A549 (cell line): ENCODE measurements at regions not wholly inside any gene's neighbourhood (a gene's known extent, or its start where the extent isn't known, plus 50 kb on each side); places are given as distances from the start of the nearest gene placed in this dataset.

ENCODE experiments used
- ATAC-seq, 2 experiments: fragments of 200-7000 bp in 1 of 2; fragments of >200 bp in 1 of 2; cut with Nextera tagmentation in 1 of 2; cut with Tn5 transposase in 1 of 2; 3 replicates each; pipeline versions ENCODE4 v1.8.0 to v1.9.1; 2018 to 2020; ENCODE audit warnings: mild to moderate bottlenecking in 1 of 2, moderate library complexity in 1 of 2
- CTCF ChIA-PET: fragments of 300-600 bp; sonication (Branson Sonifier 250); formaldehyde crosslinking; extraction: SDS; loops from one replicate; lab custom pipeline; 2021; ENCODE audit warnings: antibody characterized with exemption, inconsistent platforms; lab: Yijun Ruan, JAX
- POLR2A ChIA-PET: fragments of 350-600 bp; formaldehyde crosslinking; extraction: SDS; loops from one replicate; lab custom pipeline; 2021; ENCODE audit warnings: antibody characterized with exemption, inconsistent platforms; lab: Yijun Ruan, JAX
- DNase-seq, 2 experiments: peaks; one replicate each; pipeline versions ENCODE4 v3.0.0 to v3.0.0-alpha.2; 2011 to 2016; ENCODE audit warnings: low read depth in 1 of 2, low spot score in 1 of 2
- FAIRE-seq: peaks from 2 replicates; lab custom pipeline; 2011; peaks lifted over from hg19 to GRCh38; lab: Jason Lieb, UNC
- H3K27ac ChIP-seq, 2 experiments: fragments of >200 bp; sonication (Bioruptor Twin); formaldehyde crosslinking; 3 replicates each; pipeline ENCODE4 v1.5.1; 2016 to 2017
- H3K4me1 ChIP-seq: fragments of >200 bp; sonication (Bioruptor Twin); formaldehyde crosslinking; 3 replicates; pipeline ENCODE4 v1.6.1; 2016
- H3K4me2 ChIP-seq: fragments of >200 bp; sonication (Bioruptor Twin); formaldehyde crosslinking; 3 replicates; pipeline ENCODE4 v1.6.1; 2016
- H3K4me3 ChIP-seq: fragments of >200 bp; sonication (Bioruptor Twin); formaldehyde crosslinking; 3 replicates; pipeline ENCODE4 v1.5.1; 2016
- H3K9me3 ChIP-seq: fragments of >200 bp; sonication (Bioruptor Twin); formaldehyde crosslinking; 3 replicates; pipeline ENCODE4 v1.6.1; 2016
- CBX2 ChIP-seq: fragments of 200-600 bp; sonication (generic); IDR thresholded peaks from 2 replicates; pipeline ENCODE4 v1.6.1; 2016; ENCODE audit warnings: low read depth, mild to moderate bottlenecking, borderline replicate concordance
- CBX8 ChIP-seq: fragments of 200-600 bp; sonication (generic); IDR thresholded peaks from 2 replicates; pipeline ENCODE4 v1.6.1; 2016
- CEBPB ChIP-seq, 2 experiments: fragments of >200 bp in 1 of 2; sonication (Bioruptor Twin) in 1 of 2; formaldehyde crosslinking in 1 of 2; IDR thresholded peaks; 2 replicates each; pipeline ENCODE4 v1.6.1; 2012 to 2016
- CHD4 ChIP-seq: fragments of 200-600 bp; sonication (generic); IDR thresholded peaks from 2 replicates; pipeline ENCODE4 v1.6.1; 2016; ENCODE audit warnings: antibody characterized with exemption, mild to moderate bottlenecking, borderline replicate concordance
- EHMT2 ChIP-seq: fragments of 200-600 bp; sonication (generic); IDR thresholded peaks from 2 replicates; pipeline ENCODE4 v1.6.1; 2016; ENCODE audit warnings: antibody characterized with exemption, low read depth, mild to moderate bottlenecking, moderate library complexity
- ESRRA ChIP-seq: fragments of 150-350 bp; IDR thresholded peaks from 2 replicates; pipeline ENCODE4 v1.6.1; 2014; ENCODE audit warnings: mild to moderate bottlenecking, low read length, borderline replicate concordance
- FOSL2 ChIP-seq, 2 experiments: fragments of 450-650 bp in 1 of 2; fragments of >200 bp in 1 of 2; sonication (Bioruptor Twin) in 1 of 2; formaldehyde crosslinking; IDR thresholded peaks; 2 replicates each; pipeline versions ENCODE4 v1.5.0 to v1.6.1; 2016 to 2020; ENCODE audit warnings: mild to moderate bottlenecking in 1 of 2, moderate library complexity in 1 of 2
- HOXA7 ChIP-seq: fragments of 250-450 bp; sonication (Bioruptor Pico); IDR thresholded peaks from 2 replicates; pipeline ENCODE4 v1.5.0; 2020; ENCODE audit warnings: mild to moderate bottlenecking, moderate library complexity
- HOXB13 ChIP-seq: fragments of 250-450 bp; sonication (Bioruptor Pico); IDR thresholded peaks from 2 replicates; pipeline ENCODE4 v1.5.0; 2020; ENCODE audit warnings: low read depth, mild to moderate bottlenecking, moderate library complexity
- HOXB5 ChIP-seq: fragments of 250-450 bp; sonication (Bioruptor Pico); IDR thresholded peaks from 2 replicates; pipeline ENCODE4 v1.5.0; 2020; ENCODE audit warnings: mild to moderate bottlenecking, moderate library complexity
- JUNB ChIP-seq: fragments of >200 bp; sonication (Bioruptor Twin); formaldehyde crosslinking; IDR thresholded peaks from 2 replicates; pipeline ENCODE4 v1.6.1; 2016
- MAZ ChIP-seq: fragments of 150-350 bp; IDR thresholded peaks from 2 replicates; pipeline ENCODE4 v1.6.1; 2014; ENCODE audit warnings: antibody characterized with exemption, low read depth, low read length, borderline replicate concordance
- NPAS2 ChIP-seq: fragments of 250-450 bp; sonication (Bioruptor Pico); IDR thresholded peaks from 2 replicates; pipeline ENCODE4 v1.8.0; 2022; ENCODE audit warnings: mild to moderate bottlenecking, moderate library complexity, borderline replicate concordance
- NR3C1 ChIP-seq: fragments of >200 bp; sonication (Bioruptor Twin); formaldehyde crosslinking; IDR thresholded peaks from 3 replicates; pipeline ENCODE4 v1.6.1; 2017
- PHF8 ChIP-seq: fragments of 200-600 bp; sonication (generic); IDR thresholded peaks from 2 replicates; pipeline ENCODE4 v1.6.1; 2016; ENCODE audit warnings: low read depth, mild to moderate bottlenecking, antibody characterized with exemption, moderate library complexity, borderline replicate concordance
- POLR2AphosphoS2 ChIP-seq: conservative IDR thresholded peaks from 2 replicates; pipeline ENCODE4 v1.6.1; 2012; ENCODE audit warnings: low read length, improper control_type of control experiment, inconsistent platforms
- RAD21 ChIP-seq, 2 experiments: fragments of >200 bp in 1 of 2; sonication (Bioruptor Twin) in 1 of 2; formaldehyde crosslinking in 1 of 2; IDR thresholded peaks in 1 of 2; conservative IDR thresholded peaks in 1 of 2; 2 replicates in 1 of 2; 3 replicates in 1 of 2; pipeline ENCODE4 v1.6.1; 2012 to 2018; ENCODE audit warnings: inconsistent platforms in 1 of 2
- RFX5 ChIP-seq: fragments of 450-650 bp; IDR thresholded peaks from 2 replicates; pipeline ENCODE4 v1.7.1; 2014; ENCODE audit warnings: antibody characterized with exemption, mild to moderate bottlenecking, moderate library complexity
- RNF2 ChIP-seq: fragments of 200-600 bp; sonication (generic); IDR thresholded peaks from 2 replicates; pipeline ENCODE4 v1.6.1; 2016; ENCODE audit warnings: low read depth, mild to moderate bottlenecking, antibody characterized with exemption, moderate library complexity, borderline replicate concordance
- SREBF2 ChIP-seq: fragments of 450-650 bp; IDR thresholded peaks from 2 replicates; pipeline ENCODE4 v1.6.1; 2014; ENCODE audit warnings: mild to moderate bottlenecking, moderate library complexity
- TFCP2L1 ChIP-seq: fragments of 250-450 bp; sonication (Bioruptor Pico); IDR thresholded peaks from 2 replicates; pipeline ENCODE4 v1.5.0; 2021; ENCODE audit warnings: mild to moderate bottlenecking
- TP53 ChIP-seq: fragments of 250-450 bp; sonication (Bioruptor Pico); IDR thresholded peaks from 2 replicates; pipeline ENCODE4 v1.5.0; 2021; ENCODE audit warnings: mild to moderate bottlenecking, moderate library complexity
- ZNF302 ChIP-seq: fragments of 250-450 bp; sonication (Bioruptor Pico); IDR thresholded peaks from 2 replicates; pipeline ENCODE4 v1.9.0; 2021; ENCODE audit warnings: inconsistent platforms, mild to moderate bottlenecking, moderate library complexity
- ZSCAN20 ChIP-seq: fragments of 250-450 bp; sonication (Bioruptor Pico); IDR thresholded peaks from 2 replicates; pipeline ENCODE4 v1.8.0; 2022; ENCODE audit warnings: mild to moderate bottlenecking, moderate library complexity
- WGBS: methylation state at CpG from one replicate; pipeline ENCODE4 v1.1.6; 2017; ENCODE audit errors: missing lambda C conversion rate; 5-methylcytosine and 5-hydroxymethylcytosine counted together
- TF ChIP-seq, protein P1 (sequence below): fragments of >200 bp; sonication (Bioruptor Twin); formaldehyde crosslinking; IDR thresholded peaks from 3 replicates; pipeline ENCODE4 v1.5.1; 2016
- TF ChIP-seq, protein P2 (sequence below): fragments of 150-350 bp; IDR thresholded peaks from 2 replicates; pipeline ENCODE4 v1.6.1; 2014; ENCODE audit warnings: low read depth, mild to moderate bottlenecking, low read length
- TF ChIP-seq, protein P3 (sequence below): fragments of 450-650 bp; IDR thresholded peaks from 2 replicates; pipeline ENCODE4 v1.6.1; 2014; ENCODE audit warnings: antibody characterized with exemption
- TF ChIP-seq, protein P4 (sequence below): fragments of 250-450 bp; sonication (Bioruptor Pico); IDR thresholded peaks from 2 replicates; pipeline ENCODE4 v1.5.0; 2021; ENCODE audit warnings: mild to moderate bottlenecking, moderate library complexity, borderline replicate concordance

DNA sequence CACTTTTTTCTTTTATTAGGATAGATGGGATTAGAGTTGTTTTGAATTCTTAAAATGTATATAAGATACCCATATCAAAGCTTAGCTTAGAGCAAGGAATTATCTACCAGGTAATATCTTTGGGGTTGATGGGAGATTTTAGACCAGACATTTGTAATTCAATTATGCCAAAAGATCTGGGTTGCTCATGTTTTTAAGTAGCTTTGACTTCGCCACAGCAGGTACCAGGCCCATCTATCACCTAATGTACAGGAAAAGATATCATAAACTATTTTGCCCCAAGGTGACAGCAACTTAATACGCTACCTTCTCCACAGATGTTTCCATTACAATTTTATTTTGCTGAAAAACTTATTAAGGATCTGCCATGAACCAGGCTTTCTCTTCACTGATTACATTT lies 514.6 kb upstream of the ADAMTS9 start (continued):
- TF ChIP-seq RFX5 (no peak), TFCP2L1 (CRISPR knock-in tag) (no peak)
- TF ChIP-seq, protein P1, sequence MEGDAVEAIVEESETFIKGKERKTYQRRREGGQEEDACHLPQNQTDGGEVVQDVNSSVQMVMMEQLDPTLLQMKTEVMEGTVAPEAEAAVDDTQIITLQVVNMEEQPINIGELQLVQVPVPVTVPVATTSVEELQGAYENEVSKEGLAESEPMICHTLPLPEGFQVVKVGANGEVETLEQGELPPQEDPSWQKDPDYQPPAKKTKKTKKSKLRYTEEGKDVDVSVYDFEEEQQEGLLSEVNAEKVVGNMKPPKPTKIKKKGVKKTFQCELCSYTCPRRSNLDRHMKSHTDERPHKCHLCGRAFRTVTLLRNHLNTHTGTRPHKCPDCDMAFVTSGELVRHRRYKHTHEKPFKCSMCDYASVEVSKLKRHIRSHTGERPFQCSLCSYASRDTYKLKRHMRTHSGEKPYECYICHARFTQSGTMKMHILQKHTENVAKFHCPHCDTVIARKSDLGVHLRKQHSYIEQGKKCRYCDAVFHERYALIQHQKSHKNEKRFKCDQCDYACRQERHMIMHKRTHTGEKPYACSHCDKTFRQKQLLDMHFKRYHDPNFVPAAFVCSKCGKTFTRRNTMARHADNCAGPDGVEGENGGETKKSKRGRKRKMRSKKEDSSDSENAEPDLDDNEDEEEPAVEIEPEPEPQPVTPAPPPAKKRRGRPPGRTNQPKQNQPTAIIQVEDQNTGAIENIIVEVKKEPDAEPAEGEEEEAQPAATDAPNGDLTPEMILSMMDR: no peak

DNA sequence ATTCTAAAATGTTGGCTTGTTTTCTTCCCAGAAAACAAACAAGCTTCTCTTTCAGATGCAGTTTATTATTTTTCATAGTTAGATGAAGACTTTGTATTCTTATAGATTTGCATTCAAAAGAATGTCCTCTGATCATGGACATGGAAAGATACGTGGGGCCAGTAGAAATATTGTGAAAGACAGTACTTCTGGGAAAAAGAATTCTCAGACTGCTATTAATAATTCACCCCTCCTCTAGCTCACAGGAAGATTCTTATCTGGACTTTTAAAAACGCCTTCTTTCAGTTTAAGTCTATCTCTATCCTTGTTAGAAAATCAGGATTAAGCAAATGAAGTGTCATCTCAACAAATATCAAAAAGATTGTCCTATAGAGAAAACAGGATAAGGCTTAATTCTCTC lies 514.1 kb upstream of the ADAMTS9 start:
- Histone ChIP-seq H3K4me1 (no peaks in the 10 kb centered on the region), H3K4me2 (no peak overlapping the region), H3K9me3 (no peaks in the 10 kb centered on the region), H3K27ac (no peak overlapping the region), H3K4me3 (no peak overlapping the region)
- ChIA-PET CTCF (no interaction called here), POLR2A (no interaction called here)
- no peak for FAIRE-seq
- DNase-seq: no peak
- no peak for ATAC-seq
- 1% methylated on average over 2 of the region's 2 CpGs for WGBS
- no peak for TF ChIP-seq NPAS2 (CRISPR knock-in tag)
- no peak for TF ChIP-seq ESRRA
- no peak for TF ChIP-seq HOXB5 (CRISPR knock-in tag)
- TF ChIP-seq NR3C1: no peak
- no peak for TF ChIP-seq JUNB
- no peak for TF ChIP-seq SREBF2
- no peak for TF ChIP-seq HOXB13 (CRISPR knock-in tag)
- TF ChIP-seq CBX8: no peak
- TF ChIP-seq ZNF302 (CRISPR knock-in tag): no peak
- no peak for TF ChIP-seq POLR2AphosphoS2
- TF ChIP-seq, protein P2, sequence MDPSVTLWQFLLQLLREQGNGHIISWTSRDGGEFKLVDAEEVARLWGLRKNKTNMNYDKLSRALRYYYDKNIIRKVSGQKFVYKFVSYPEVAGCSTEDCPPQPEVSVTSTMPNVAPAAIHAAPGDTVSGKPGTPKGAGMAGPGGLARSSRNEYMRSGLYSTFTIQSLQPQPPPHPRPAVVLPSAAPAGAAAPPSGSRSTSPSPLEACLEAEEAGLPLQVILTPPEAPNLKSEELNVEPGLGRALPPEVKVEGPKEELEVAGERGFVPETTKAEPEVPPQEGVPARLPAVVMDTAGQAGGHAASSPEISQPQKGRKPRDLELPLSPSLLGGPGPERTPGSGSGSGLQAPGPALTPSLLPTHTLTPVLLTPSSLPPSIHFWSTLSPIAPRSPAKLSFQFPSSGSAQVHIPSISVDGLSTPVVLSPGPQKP: no peak
- no peak for TF ChIP-seq RFX5
- no peak for TF ChIP-seq FOSL2 (IDR thresholded peaks at IDR 0.05)
- TF ChIP-seq FOSL2 (CRISPR knock-in tag; IDR thresholded peaks at IDR 0.05): no peak
- TF ChIP-seq, protein P3, sequence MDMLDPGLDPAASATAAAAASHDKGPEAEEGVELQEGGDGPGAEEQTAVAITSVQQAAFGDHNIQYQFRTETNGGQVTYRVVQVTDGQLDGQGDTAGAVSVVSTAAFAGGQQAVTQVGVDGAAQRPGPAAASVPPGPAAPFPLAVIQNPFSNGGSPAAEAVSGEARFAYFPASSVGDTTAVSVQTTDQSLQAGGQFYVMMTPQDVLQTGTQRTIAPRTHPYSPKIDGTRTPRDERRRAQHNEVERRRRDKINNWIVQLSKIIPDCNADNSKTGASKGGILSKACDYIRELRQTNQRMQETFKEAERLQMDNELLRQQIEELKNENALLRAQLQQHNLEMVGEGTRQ: no peak
- no peak for TF ChIP-seq EHMT2

DNA sequence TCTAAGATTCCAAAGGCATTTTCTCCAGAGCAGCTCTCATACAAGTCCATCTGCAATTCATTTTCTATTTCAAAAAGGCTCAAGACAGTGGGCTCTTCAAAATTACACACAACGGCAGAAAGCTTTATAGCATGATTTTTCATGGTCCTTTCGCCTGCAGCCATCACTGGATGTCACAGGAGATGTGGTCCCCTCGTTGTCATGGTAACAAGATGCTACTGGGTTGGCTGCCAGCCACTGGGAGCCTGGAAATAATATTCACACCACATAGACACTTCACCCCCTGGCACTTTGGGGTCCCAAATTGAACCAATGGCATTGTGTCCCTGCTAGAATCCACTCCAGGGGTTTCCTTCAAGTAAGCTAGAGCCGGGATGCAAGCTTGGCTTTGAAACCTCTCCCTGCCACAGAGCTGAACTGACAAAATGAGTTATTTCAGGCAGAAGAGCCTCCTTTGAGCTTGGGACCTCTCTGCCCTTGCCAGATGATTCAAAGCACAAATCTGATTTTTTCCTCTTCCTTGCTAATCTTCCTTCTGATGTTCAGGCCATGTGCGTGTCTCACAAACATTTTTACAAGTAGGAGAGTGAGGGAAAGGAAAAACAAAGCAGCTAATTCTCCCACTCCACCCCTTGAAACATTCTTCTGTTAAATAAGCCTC lies 512.6 kb upstream of the ADAMTS9 start:
- ChIA-PET CTCF (no interaction called here), POLR2A (no interaction called here)
- H3K9me3 ChIP-seq: no peaks in the 10 kb centered on the region
- no peaks in the 10 kb centered on the region for H3K4me1 ChIP-seq
- FAIRE-seq (no peak), DNase-seq (no peak), ATAC-seq (no peak)
- no peak overlapping the region for H3K27ac ChIP-seq
- H3K4me2 ChIP-seq: no peak overlapping the region
- WGBS: 0% methylated on average over 5 of the region's 5 CpGs
- no peak overlapping the region for H3K4me3 ChIP-seq
- TF ChIP-seq CEBPB (IDR thresholded peaks at IDR 0.05) (no peak), RNF2 (no peak), JUNB (no peak), PHF8 (no peak), TP53 (CRISPR knock-in tag) (no peak), RAD21 (conservative IDR thresholded peaks at IDR 0.05 in 1 of 2, IDR thresholded peaks at IDR 0.05 in 1 of 2) (no peak), CBX8 (no peak), CBX2 (no peak), EHMT2 (no peak), MAZ (no peak), CHD4 (no peak), HOXA7 (CRISPR knock-in tag) (no peak), ZSCAN20 (CRISPR knock-in tag) (no peak), NR3C1 (no peak)
- TF ChIP-seq, protein P4, sequence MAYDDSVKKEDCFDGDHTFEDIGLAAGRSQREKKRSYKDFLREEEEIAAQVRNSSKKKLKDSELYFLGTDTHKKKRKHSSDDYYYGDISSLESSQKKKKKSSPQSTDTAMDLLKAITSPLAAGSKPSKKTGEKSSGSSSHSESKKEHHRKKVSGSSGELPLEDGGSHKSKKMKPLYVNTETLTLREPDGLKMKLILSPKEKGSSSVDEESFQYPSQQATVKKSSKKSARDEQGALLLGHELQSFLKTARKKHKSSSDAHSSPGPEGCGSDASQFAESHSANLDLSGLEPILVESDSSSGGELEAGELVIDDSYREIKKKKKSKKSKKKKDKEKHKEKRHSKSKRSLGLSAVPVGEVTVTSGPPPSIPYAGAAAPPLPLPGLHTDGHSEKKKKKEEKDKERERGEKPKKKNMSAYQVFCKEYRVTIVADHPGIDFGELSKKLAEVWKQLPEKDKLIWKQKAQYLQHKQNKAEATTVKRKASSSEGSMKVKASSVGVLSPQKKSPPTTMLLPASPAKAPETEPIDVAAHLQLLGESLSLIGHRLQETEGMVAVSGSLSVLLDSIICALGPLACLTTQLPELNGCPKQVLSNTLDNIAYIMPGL (CRISPR knock-in tag): no peak
